ENCODE measurements at regions not wholly inside any gene's neighbourhood (a gene's known extent, or its start where the extent isn't known, plus 50 kb on each side); places are given as distances from the start of the nearest gene placed in this dataset. TPM values are rescaled to one million over a fixed set of nuclear protein-coding genes. Genes with fewer than 3 reads are reported as not detected.

DNA sequence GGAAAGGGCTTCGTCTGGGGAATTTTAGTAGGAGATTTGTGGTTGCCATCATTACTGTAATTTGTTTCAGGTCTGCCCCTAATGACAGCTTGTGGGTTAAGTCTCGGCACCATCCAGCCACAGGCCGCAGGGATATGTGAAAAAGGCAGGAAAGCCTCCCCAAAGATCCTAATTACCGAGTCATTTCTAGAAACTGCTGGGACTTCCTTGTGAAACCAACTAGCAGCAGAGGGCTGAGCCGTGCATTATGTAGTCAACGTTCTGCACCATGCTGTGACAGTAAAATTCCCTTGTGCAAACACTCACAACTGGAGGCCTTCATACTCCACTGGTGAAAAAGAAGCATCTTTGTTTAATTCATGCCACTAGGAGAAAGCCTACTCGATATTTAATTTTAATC is 230.3 kb downstream of the MPDZ start:
- Histone ChIP-seq H3K4me1 (no peaks in the 10 kb centered on the region), H3K9me3 (no peaks in the 10 kb centered on the region), H3K27me3 (no peaks in the 10 kb centered on the region), H3K27ac (no peak overlapping the region), H3K36me3 (no peaks in the 10 kb centered on the region), H3K4me3 (no peak overlapping the region)
- intact Hi-C loops (cut with DNase I; ENCODE audit: low total_unique reads), result no loop called here
- DNase-seq, result no peak
- TF ChIP-seq, protein P1, sequence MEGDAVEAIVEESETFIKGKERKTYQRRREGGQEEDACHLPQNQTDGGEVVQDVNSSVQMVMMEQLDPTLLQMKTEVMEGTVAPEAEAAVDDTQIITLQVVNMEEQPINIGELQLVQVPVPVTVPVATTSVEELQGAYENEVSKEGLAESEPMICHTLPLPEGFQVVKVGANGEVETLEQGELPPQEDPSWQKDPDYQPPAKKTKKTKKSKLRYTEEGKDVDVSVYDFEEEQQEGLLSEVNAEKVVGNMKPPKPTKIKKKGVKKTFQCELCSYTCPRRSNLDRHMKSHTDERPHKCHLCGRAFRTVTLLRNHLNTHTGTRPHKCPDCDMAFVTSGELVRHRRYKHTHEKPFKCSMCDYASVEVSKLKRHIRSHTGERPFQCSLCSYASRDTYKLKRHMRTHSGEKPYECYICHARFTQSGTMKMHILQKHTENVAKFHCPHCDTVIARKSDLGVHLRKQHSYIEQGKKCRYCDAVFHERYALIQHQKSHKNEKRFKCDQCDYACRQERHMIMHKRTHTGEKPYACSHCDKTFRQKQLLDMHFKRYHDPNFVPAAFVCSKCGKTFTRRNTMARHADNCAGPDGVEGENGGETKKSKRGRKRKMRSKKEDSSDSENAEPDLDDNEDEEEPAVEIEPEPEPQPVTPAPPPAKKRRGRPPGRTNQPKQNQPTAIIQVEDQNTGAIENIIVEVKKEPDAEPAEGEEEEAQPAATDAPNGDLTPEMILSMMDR (IDR thresholded peaks at IDR 0.05), result no peak
- TF ChIP-seq POLR2A (IDR thresholded peaks at IDR 0.05), result no peak

GRCh38 chr9:13053504-13053903 is 226.0 kb downstream of the MPDZ start:
- no peak for DNase-seq
- TF ChIP-seq, protein P1 (IDR thresholded peaks at IDR 0.05), result no peak
- Histone ChIP-seq H3K36me3 (no peaks in the 10 kb centered on the region), H3K4me1 (no peaks in the 10 kb centered on the region), H3K27me3 (no peaks in the 10 kb centered on the region), H3K4me3 (no peak overlapping the region), H3K27ac (no peak overlapping the region), H3K9me3 (no peaks in the 10 kb centered on the region)
- intact Hi-C loops (cut with DNase I; ENCODE audit: low total_unique reads), result no loop called here

GRCh38 chr9:13054389-13054788 is 225.1 kb downstream of the MPDZ start:
- no peaks in the 10 kb centered on the region for H3K36me3 ChIP-seq
- H3K4me3 ChIP-seq, result no peak overlapping the region
- TF ChIP-seq, protein P1 (IDR thresholded peaks at IDR 0.05), result no peak
- no peak for TF ChIP-seq POLR2A (IDR thresholded peaks at IDR 0.05)
- no peak for DNase-seq
- no peak overlapping the region for H3K27ac ChIP-seq
- no peaks in the 10 kb centered on the region for H3K27me3 ChIP-seq
- H3K4me1 ChIP-seq, result no peaks in the 10 kb centered on the region
- H3K9me3 ChIP-seq, result no peaks in the 10 kb centered on the region
- intact Hi-C loops (cut with DNase I; ENCODE audit: low total_unique reads), result no loop called here

Small RNA genes in the stretch of these regions (small RNA-seq; reads per million reads assigned to genes)
- gene RF00019, result not detected

All from uterus (tissue), 3 donors.